Gastrocnemius medialis (tissue), 4 donors: ENCODE measurements at regions not wholly inside any gene's neighbourhood (a gene's known extent, or its start where the extent isn't known, plus 50 kb on each side); places are given as distances from the start of the nearest gene placed in this dataset.

ENCODE experiments used
- ATAC-seq, 2 donors: fragments of 150-250 bp; one replicate each; pipeline ENCODE4 v1.9.1; 2016
- DNase-seq, 2 donors: peaks; one replicate each; pipeline ENCODE4 v3.0.0-alpha.2; 2019
- H3K27ac ChIP-seq, 4 donors: fragments of 200-600 bp; sonication (generic); 1 replicate in 1 of 4; 2 replicates in 3 of 4; pipeline ENCODE4 v1.5.1; 2016 to 2018; ENCODE audit warnings: mild to moderate bottlenecking in 2 of 4, moderate library complexity in 1 of 4
- H3K27me3 ChIP-seq, 3 donors: fragments of 200-600 bp; sonication (generic) in 2 of 3; 1 replicate in 1 of 3; 2 replicates in 2 of 3; pipeline versions ENCODE4 v1.5.1 to v1.6.0; 2016 to 2019; ENCODE audit warnings: mild to moderate bottlenecking in 1 of 3, moderate library complexity in 1 of 3
- H3K36me3 ChIP-seq, 2 donors: fragments of 200-600 bp; sonication (generic) in 1 of 2; one replicate each; pipeline ENCODE4 v1.5.1; 2017 to 2018
- H3K4me1 ChIP-seq, 2 donors: fragments of 200-600 bp; sonication (generic) in 1 of 2; one replicate each; pipeline ENCODE4 v1.5.1; 2016 to 2017; ENCODE audit warnings: mild to moderate bottlenecking in 2 of 2
- H3K4me3 ChIP-seq, 4 donors: fragments of 200-600 bp; sonication (generic) in 3 of 4; 1 replicate in 1 of 4; 2 replicates in 3 of 4; pipeline ENCODE4 v1.5.1; 2016 to 2019; ENCODE audit warnings: mild to moderate bottlenecking in 2 of 4
- H3K9me3 ChIP-seq, 3 donors: fragments of 200-600 bp; sonication (generic) in 2 of 3; 1 replicate in 1 of 3; 2 replicates in 2 of 3; pipeline ENCODE4 v1.5.1; 2016 to 2019
- POLR2A ChIP-seq, 2 donors: fragments of 450-650 bp; IDR thresholded peaks; one replicate each; pipeline ENCODE4 v1.6.1; 2017; ENCODE audit warnings: antibody characterized with exemption in 2 of 2, mild to moderate bottlenecking in 2 of 2, moderate library complexity in 2 of 2
- in situ Hi-C, 4 donors: fragments of 200-750 bp; cut with MboI; loops; one replicate each; pipeline versions ENCODE4 v1.15.0 to v1.8.0; 2017; ENCODE audit warnings: low sequenced_read_pairs in 4 of 4
- intact Hi-C: fragments of 100-400 bp; cut with DNase I; formaldehyde crosslinking; loops from one replicate; pipeline ENCODE4 v1.15.1; 2023; ENCODE audit warnings: low total_unique reads
- TF ChIP-seq, protein P1 (sequence below), 5 experiments: fragments of 450-650 bp in 3 of 5; fragments of 200-600 bp in 2 of 5; sonication (generic) in 2 of 5; IDR thresholded peaks in 4 of 5; conservative IDR thresholded peaks in 1 of 5; 1 replicate in 4 of 5; 2 replicates in 1 of 5; pipeline ENCODE4 v1.5.1; 2016 to 2019; ENCODE audit warnings: antibody characterized with exemption in 5 of 5, mild to moderate bottlenecking in 3 of 5, moderate library complexity in 3 of 5

DNA sequence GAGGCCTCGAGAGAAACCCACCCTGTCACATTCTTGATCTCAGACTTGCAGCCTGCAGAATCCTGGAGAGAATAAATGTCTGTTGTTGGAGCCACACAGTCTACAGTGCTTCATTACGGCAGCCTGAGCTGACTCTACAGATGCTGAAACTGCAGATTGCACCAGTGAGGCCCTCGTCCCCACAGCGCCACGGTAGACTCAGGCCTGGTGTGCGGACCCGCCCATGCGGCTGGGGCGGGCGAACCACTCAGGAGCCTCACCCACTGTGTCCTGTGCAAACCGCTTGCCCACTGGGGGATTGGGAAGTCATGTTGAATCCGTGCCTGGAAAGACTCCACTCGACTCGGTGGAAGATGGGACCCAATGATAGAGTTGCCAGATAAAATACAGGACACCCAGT, 125.2 kb upstream of the COPS8 start:
- no peaks in the 10 kb centered on the region for H3K4me1 ChIP-seq
- no peaks in the 10 kb centered on the region for H3K27me3 ChIP-seq
- no peak overlapping the region for H3K27ac ChIP-seq
- TF ChIP-seq, protein P1, sequence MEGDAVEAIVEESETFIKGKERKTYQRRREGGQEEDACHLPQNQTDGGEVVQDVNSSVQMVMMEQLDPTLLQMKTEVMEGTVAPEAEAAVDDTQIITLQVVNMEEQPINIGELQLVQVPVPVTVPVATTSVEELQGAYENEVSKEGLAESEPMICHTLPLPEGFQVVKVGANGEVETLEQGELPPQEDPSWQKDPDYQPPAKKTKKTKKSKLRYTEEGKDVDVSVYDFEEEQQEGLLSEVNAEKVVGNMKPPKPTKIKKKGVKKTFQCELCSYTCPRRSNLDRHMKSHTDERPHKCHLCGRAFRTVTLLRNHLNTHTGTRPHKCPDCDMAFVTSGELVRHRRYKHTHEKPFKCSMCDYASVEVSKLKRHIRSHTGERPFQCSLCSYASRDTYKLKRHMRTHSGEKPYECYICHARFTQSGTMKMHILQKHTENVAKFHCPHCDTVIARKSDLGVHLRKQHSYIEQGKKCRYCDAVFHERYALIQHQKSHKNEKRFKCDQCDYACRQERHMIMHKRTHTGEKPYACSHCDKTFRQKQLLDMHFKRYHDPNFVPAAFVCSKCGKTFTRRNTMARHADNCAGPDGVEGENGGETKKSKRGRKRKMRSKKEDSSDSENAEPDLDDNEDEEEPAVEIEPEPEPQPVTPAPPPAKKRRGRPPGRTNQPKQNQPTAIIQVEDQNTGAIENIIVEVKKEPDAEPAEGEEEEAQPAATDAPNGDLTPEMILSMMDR (IDR thresholded peaks at IDR 0.05 in 4 of 5, conservative IDR thresholded peaks at IDR 0.05 in 1 of 5): no peak
- ATAC-seq (no peak), DNase-seq (no peak)
- H3K9me3 ChIP-seq: no peaks in the 10 kb centered on the region
- H3K4me3 ChIP-seq: no peak overlapping the region
- no peaks in the 10 kb centered on the region for H3K36me3 ChIP-seq
- in situ Hi-C loops (no loop called here), intact Hi-C loops (no loop called here)

DNA sequence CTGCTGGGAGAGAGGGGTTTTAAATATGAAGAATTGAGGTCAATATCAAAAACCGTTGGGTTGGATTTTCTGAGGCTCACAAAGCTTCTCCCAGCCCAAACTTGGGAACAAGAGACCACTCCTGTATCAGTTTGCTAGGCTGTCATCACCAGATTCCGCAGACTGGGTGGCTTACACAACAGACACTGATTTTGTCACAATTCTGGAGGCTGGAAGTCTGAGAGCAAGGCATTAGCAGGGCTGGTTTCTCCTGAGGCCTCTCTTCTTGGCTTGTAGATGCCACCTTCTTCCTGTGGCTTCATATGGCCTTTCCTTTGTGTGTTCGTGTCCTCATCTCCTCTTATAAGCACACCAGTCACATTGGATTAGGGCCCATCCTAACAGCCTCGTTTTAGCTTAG, 122.9 kb upstream of the COPS8 start:
- in situ Hi-C loops: no loop called here
- intact Hi-C loops: no loop called here
- Histone ChIP-seq H3K27me3 (no peaks in the 10 kb centered on the region), H3K36me3 (no peaks in the 10 kb centered on the region), H3K27ac (peak overlapping the region in 1 of 4 donors; percentile 37), H3K4me3 (no peak overlapping the region), H3K9me3 (no peaks in the 10 kb centered on the region), H3K4me1 (no peaks in the 10 kb centered on the region)
- no peak for TF ChIP-seq POLR2A (IDR thresholded peaks at IDR 0.05)
- TF ChIP-seq, protein P1 (IDR thresholded peaks at IDR 0.05 in 4 of 5, conservative IDR thresholded peaks at IDR 0.05 in 1 of 5): no peak
- ATAC-seq: no peak
- no peak for DNase-seq

DNA sequence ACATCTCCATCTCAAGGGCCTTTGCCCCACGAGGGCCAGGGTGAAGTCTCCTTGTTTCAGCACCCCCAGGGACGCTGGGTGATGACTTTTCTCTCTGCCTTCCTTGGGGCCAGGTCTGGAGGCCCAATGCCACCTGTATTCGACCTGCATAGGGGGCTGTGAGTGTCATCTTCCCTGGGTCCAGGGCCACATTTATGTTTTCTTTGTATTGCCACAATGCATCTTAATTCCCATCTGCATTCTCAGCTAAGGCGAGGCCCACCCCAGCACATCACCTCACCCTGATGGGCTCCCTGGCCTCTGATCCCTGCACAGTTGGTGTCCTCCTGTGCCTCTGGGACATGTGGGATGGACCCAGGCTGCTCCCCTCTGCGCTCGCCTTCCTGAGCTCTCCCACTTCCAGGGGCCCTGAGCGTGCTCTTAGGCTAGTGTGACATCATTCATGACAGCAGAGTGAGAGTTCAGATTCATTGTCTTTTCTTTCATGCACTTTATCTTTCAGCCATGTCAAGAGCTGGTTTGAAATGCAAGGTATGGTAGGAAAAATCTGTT, 122.0 kb upstream of the COPS8 start:
- in situ Hi-C loops: no loop called here
- DNase-seq (no peak), ATAC-seq (no peak)
- no peaks in the 10 kb centered on the region for H3K36me3 ChIP-seq
- peak overlapping the region; percentile 13 to 37 (median 23) for H3K27ac ChIP-seq
- no peaks in the 10 kb centered on the region for H3K9me3 ChIP-seq
- intact Hi-C loops: no loop called here
- TF ChIP-seq, protein P1 (IDR thresholded peaks at IDR 0.05 in 4 of 5, conservative IDR thresholded peaks at IDR 0.05 in 1 of 5): no peak
- TF ChIP-seq POLR2A (IDR thresholded peaks at IDR 0.05): no peak
- H3K4me1 ChIP-seq: no peaks in the 10 kb centered on the region
- no peak overlapping the region for H3K4me3 ChIP-seq
- no peaks in the 10 kb centered on the region for H3K27me3 ChIP-seq

DNA sequence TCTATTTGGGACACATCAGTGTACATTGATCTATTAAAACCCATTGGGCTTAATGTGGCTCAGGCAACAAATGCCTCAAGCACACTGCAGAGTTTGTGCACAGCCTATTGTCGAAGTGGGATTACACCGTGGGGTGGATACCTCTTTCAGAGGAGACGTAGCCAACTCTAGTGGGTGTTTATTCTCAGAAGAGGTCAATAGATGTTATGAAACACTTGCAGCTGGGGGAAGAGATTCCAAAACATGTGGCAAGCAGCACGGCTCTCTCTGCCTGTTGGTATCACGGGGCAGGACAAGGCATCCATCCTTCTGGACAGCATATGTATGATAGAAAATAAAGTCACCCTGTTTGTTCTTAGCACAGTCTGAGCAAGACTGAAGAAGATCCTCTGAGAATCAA, 121.4 kb upstream of the COPS8 start:
- DNase-seq (peak; percentile 57 to 72), ATAC-seq (peak; percentile 68 to 85)
- intact Hi-C loops: no loop called here
- no peaks in the 10 kb centered on the region for H3K4me1 ChIP-seq
- in situ Hi-C loops: no loop called here
- H3K9me3 ChIP-seq: no peaks in the 10 kb centered on the region
- no peaks in the 10 kb centered on the region for H3K36me3 ChIP-seq
- peak overlapping the region; percentile 31 to 61 (median 46) for H3K27ac ChIP-seq
- no peaks in the 10 kb centered on the region for H3K27me3 ChIP-seq
- TF ChIP-seq, protein P1 (IDR thresholded peaks at IDR 0.05 in 4 of 5, conservative IDR thresholded peaks at IDR 0.05 in 1 of 5): no peak
- TF ChIP-seq POLR2A (IDR thresholded peaks at IDR 0.05): no peak
- H3K4me3 ChIP-seq: no peak overlapping the region
